ENCODE measurements at regions not wholly inside any gene's neighbourhood (a gene's known extent, or its start where the extent isn't known, plus 50 kb on each side); places are given as distances from the start of the nearest gene placed in this dataset.

DNA sequence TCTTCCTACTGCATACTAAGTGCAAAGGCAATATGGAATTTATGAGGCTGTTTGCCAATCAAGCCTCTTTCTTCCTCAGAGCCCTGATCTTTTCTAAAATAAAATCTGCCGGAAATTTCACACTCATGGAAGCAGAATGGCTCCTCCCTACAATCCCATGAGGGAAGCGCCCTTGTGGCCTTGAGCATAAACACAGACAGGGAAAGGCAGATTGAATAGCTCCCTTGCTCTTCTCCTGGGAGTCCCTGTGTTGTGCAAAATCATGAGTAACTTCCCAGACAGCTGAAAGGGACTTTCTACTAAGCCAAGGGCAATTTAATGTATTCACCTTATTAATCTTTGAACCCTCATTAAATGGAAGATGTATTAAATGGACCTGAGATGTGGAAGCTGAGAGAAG lies 226.1 kb upstream of the PIK3R1 start:
- ChIA-PET POLR2A (no interaction called here), CTCF (interaction anchor here (0.9 kb wide), 1 partner anchor 226 kb away, joined by 3 read pairs; the partner anchor contains the start of gene PIK3R1)
- Mint-ChIP-seq H3K4me3 (no peak overlapping the region), H3K36me3 (no peaks in the 10 kb centered on the region), H3K4me1 (0 out of 2 replicates have a peak, but pooled peaks cover 5% of the 10 kb centered on the region), H3K27ac (no peak overlapping the region), H3K9me3 (peaks cover 9% of the 10 kb centered on the region), H3K27me3 (ENCODE audit: low read depth) (no peaks in the 10 kb centered on the region)
- TF ChIP-seq CREM (CRISPR knock-in tag; IDR thresholded peaks at IDR 0.05) (no peak), KAT7 (CRISPR knock-in tag; IDR thresholded peaks at IDR 0.05; ENCODE audit: borderline replicate concordance) (no peak), TCF7 (CRISPR knock-in tag; IDR thresholded peaks at IDR 0.05; ENCODE audit: low read depth) (no peak), NFATC4 (CRISPR knock-in tag; IDR thresholded peaks at IDR 0.05) (no peak), TEAD1 (CRISPR knock-in tag; IDR thresholded peaks at IDR 0.05) (no peak), MYBL2 (CRISPR knock-in tag; IDR thresholded peaks at IDR 0.05) (no peak), SP1 (CRISPR knock-in tag; conservative IDR thresholded peaks at IDR 0.05) (no peak), RELA (CRISPR knock-in tag; IDR thresholded peaks at IDR 0.05; ENCODE audit: borderline replicate concordance) (no peak), OVOL2 (CRISPR knock-in tag; IDR thresholded peaks at IDR 0.05; ENCODE audit: borderline replicate concordance) (no peak), RORB (CRISPR knock-in tag; IDR thresholded peaks at IDR 0.05) (no peak), FOXP1 (CRISPR knock-in tag; IDR thresholded peaks at IDR 0.05; ENCODE audit: borderline replicate concordance) (no peak)
- TF ChIP-seq, protein P1, sequence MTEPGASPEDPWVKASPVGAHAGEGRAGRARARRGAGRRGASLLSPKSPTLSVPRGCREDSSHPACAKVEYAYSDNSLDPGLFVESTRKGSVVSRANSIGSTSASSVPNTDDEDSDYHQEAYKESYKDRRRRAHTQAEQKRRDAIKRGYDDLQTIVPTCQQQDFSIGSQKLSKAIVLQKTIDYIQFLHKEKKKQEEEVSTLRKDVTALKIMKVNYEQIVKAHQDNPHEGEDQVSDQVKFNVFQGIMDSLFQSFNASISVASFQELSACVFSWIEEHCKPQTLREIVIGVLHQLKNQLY (CRISPR knock-in tag; IDR thresholded peaks at IDR 0.05): no peak
- TF ChIP-seq, protein P2, sequence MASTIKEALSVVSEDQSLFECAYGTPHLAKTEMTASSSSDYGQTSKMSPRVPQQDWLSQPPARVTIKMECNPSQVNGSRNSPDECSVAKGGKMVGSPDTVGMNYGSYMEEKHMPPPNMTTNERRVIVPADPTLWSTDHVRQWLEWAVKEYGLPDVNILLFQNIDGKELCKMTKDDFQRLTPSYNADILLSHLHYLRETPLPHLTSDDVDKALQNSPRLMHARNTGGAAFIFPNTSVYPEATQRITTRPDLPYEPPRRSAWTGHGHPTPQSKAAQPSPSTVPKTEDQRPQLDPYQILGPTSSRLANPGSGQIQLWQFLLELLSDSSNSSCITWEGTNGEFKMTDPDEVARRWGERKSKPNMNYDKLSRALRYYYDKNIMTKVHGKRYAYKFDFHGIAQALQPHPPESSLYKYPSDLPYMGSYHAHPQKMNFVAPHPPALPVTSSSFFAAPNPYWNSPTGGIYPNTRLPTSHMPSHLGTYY (CRISPR knock-in tag; IDR thresholded peaks at IDR 0.05): no peak
- TF ChIP-seq, protein P3, sequence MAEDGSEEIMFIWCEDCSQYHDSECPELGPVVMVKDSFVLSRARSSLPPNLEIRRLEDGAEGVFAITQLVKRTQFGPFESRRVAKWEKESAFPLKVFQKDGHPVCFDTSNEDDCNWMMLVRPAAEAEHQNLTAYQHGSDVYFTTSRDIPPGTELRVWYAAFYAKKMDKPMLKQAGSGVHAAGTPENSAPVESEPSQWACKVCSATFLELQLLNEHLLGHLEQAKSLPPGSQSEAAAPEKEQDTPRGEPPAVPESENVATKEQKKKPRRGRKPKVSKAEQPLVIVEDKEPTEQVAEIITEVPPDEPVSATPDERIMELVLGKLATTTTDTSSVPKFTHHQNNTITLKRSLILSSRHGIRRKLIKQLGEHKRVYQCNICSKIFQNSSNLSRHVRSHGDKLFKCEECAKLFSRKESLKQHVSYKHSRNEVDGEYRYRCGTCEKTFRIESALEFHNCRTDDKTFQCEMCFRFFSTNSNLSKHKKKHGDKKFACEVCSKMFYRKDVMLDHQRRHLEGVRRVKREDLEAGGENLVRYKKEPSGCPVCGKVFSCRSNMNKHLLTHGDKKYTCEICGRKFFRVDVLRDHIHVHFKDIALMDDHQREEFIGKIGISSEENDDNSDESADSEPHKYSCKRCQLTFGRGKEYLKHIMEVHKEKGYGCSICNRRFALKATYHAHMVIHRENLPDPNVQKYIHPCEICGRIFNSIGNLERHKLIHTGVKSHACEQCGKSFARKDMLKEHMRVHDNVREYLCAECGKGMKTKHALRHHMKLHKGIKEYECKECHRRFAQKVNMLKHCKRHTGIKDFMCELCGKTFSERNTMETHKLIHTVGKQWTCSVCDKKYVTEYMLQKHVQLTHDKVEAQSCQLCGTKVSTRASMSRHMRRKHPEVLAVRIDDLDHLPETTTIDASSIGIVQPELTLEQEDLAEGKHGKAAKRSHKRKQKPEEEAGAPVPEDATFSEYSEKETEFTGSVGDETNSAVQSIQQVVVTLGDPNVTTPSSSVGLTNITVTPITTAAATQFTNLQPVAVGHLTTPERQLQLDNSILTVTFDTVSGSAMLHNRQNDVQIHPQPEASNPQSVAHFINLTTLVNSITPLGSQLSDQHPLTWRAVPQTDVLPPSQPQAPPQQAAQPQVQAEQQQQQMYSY (CRISPR knock-in tag; IDR thresholded peaks at IDR 0.05): no peak
- no peak for DNase-seq (ENCODE audit: low spot score)
- ATAC-seq: peak; percentile 48

DNA sequence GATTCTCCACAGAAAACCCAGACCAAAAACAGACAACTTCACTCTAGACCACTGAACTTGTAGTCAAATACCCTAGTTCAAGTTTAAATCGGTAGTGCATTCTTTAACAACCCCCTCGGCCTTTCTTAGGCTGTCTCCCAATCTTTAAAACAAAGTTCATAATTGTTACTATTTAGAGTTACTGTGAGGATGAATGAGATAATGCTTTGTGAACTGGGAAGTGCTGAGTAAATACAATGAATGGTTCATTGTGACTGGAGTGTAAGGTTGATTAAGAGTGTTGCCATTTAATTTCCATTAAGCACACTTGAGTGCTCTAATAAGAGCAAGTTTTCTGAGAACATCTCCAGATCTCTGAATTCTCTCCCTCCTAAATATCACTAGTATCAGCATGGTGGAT lies 228.8 kb upstream of the PIK3R1 start:
- peaks cover 9% of the 10 kb centered on the region for H3K9me3 Mint-ChIP-seq
- no peak overlapping the region for H3K4me3 Mint-ChIP-seq
- no peak for DNase-seq (ENCODE audit: low spot score)
- ChIA-PET CTCF (no interaction called here), POLR2A (no interaction called here)
- no peaks in the 10 kb centered on the region for H3K36me3 Mint-ChIP-seq
- no peak overlapping the region for H3K27ac Mint-ChIP-seq
- H3K27me3 Mint-ChIP-seq (ENCODE audit: low read depth): no peaks in the 10 kb centered on the region
- 0 out of 2 replicates have a peak, but pooled peaks cover 3% of the 10 kb centered on the region for H3K4me1 Mint-ChIP-seq
- no peak for ATAC-seq
- TF ChIP-seq, protein P4, sequence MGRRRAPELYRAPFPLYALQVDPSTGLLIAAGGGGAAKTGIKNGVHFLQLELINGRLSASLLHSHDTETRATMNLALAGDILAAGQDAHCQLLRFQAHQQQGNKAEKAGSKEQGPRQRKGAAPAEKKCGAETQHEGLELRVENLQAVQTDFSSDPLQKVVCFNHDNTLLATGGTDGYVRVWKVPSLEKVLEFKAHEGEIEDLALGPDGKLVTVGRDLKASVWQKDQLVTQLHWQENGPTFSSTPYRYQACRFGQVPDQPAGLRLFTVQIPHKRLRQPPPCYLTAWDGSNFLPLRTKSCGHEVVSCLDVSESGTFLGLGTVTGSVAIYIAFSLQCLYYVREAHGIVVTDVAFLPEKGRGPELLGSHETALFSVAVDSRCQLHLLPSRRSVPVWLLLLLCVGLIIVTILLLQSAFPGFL (CRISPR knock-in tag; IDR thresholded peaks at IDR 0.05; ENCODE audit: borderline replicate concordance): no peak
- TF ChIP-seq, protein P5, sequence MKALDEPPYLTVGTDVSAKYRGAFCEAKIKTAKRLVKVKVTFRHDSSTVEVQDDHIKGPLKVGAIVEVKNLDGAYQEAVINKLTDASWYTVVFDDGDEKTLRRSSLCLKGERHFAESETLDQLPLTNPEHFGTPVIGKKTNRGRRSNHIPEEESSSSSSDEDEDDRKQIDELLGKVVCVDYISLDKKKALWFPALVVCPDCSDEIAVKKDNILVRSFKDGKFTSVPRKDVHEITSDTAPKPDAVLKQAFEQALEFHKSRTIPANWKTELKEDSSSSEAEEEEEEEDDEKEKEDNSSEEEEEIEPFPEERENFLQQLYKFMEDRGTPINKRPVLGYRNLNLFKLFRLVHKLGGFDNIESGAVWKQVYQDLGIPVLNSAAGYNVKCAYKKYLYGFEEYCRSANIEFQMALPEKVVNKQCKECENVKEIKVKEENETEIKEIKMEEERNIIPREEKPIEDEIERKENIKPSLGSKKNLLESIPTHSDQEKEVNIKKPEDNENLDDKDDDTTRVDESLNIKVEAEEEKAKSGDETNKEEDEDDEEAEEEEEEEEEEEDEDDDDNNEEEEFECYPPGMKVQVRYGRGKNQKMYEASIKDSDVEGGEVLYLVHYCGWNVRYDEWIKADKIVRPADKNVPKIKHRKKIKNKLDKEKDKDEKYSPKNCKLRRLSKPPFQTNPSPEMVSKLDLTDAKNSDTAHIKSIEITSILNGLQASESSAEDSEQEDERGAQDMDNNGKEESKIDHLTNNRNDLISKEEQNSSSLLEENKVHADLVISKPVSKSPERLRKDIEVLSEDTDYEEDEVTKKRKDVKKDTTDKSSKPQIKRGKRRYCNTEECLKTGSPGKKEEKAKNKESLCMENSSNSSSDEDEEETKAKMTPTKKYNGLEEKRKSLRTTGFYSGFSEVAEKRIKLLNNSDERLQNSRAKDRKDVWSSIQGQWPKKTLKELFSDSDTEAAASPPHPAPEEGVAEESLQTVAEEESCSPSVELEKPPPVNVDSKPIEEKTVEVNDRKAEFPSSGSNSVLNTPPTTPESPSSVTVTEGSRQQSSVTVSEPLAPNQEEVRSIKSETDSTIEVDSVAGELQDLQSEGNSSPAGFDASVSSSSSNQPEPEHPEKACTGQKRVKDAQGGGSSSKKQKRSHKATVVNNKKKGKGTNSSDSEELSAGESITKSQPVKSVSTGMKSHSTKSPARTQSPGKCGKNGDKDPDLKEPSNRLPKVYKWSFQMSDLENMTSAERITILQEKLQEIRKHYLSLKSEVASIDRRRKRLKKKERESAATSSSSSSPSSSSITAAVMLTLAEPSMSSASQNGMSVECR (CRISPR knock-in tag; IDR thresholded peaks at IDR 0.05; ENCODE audit: borderline replicate concordance): no peak
- TF ChIP-seq, protein P6, sequence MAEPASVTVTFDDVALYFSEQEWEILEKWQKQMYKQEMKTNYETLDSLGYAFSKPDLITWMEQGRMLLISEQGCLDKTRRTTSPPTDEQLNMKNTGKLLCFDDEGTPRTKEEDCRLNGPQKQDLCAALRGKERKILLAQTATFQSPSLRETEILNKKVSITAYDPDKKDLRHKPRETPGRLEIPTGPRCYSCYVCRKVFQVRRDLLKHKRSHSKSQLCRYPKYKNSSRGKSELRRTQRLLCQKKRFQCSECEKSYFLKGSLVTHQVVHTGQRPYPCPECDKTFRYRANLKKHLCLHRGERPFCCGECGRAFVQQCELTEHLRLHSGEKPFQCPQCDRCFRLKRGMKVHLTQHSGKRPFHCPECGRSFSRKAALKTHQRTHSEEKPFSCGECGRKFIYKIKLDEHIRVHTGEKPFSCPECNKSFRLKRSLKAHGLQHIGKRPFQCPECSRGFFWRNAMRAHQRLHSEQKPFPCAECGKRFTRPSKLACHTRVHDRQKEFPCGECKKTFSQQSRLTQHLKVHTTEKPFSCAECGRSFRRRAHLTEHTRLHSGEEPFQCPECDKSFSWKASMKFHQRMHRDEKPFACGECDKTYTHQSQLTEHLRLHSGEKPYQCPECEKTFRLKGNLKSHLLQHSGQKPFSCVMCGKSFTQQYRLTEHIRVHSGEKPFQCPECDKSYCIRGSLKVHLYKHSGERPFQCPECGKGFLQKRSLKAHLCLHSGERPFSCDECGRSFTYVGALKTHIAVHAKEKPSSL (CRISPR knock-in tag; conservative IDR thresholded peaks at IDR 0.05): no peak
- no peak for TF ChIP-seq NR3C1 (CRISPR knock-in tag; conservative IDR thresholded peaks at IDR 0.05; ENCODE audit: low read depth)
- TF ChIP-seq, protein P7, sequence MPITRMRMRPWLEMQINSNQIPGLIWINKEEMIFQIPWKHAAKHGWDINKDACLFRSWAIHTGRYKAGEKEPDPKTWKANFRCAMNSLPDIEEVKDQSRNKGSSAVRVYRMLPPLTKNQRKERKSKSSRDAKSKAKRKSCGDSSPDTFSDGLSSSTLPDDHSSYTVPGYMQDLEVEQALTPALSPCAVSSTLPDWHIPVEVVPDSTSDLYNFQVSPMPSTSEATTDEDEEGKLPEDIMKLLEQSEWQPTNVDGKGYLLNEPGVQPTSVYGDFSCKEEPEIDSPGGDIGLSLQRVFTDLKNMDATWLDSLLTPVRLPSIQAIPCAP (CRISPR knock-in tag; IDR thresholded peaks at IDR 0.05): no peak
- no peak for TF ChIP-seq ETV6 (CRISPR knock-in tag; IDR thresholded peaks at IDR 0.05)

Data from WTC11 (cell line).